ENCODE measurements at regions not wholly inside any gene's neighbourhood (a gene's known extent, or its start where the extent isn't known, plus 50 kb on each side); places are given as distances from the start of the nearest gene placed in this dataset.

DNA sequence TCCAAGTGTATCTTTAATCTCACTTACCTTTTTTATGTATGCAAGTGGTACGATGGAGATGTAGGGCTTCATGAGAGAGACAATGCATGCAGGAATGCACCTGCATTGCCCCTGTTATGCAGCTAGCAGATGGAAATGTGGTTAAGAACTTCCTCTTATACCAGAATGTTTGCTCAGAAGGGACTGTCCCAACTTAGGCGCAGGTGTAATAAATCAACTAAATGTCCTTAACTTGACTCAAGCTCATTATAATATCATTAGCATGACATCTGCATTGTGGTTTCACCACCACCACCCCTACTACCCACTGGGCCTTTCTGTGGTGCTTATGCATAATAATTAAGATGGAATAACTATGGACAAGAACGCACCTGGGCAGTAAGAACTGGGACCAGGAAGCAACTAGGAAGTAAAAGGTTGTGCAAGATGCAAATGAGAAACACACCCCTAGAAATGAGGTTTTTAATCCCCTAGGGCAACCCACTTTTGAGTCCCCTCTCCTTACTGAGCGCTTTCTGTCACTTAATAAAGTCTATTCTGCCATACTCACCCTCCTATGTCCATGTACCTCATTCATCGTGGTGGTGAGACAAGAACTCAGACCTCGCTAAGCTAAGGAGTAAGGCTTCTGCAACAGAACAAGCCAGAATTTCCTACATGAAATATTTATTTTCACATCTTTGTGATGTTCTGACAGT is 1103.3 kb upstream of the B3GALT2 start:
- DNase-seq, result no peak

DNA sequence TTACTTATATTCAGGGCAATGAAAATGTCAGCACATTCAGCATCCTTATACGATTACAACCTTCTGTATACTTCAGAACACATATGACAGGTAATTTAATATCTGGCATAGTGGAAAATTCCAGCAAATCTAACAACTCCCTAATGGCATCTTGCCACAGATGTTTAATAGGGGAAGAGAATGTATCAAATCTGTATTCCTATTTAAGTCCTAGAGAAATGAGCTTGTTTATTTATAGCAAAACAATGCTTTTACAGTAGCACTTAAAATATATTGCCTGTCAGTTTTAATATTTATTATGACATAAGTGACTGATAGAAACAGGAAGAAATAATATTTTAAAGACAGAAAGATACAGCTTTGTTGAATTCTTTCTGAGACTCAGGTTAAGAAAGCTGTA is 1101.8 kb upstream of the B3GALT2 start:
- no peak for DNase-seq

DNA sequence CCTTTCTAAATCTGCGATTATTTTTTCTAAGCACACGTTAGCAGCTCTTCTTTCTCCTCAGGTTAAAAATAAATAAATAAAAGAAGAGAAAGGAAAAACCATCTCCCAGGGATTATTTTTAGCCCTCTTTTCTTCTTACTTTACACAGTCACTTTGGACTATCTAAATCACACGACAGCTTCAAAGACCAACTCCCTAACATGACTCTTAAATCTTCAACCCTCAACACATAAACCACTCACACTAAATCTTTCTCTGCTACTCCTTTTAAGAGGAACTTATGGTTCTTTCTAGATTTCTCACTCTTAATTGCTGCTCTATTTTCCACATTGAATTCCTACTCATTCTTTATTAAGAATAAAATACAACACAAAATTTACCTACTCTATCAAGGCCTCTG is 1095.0 kb upstream of the B3GALT2 start:
- no peak for DNase-seq

DNA sequence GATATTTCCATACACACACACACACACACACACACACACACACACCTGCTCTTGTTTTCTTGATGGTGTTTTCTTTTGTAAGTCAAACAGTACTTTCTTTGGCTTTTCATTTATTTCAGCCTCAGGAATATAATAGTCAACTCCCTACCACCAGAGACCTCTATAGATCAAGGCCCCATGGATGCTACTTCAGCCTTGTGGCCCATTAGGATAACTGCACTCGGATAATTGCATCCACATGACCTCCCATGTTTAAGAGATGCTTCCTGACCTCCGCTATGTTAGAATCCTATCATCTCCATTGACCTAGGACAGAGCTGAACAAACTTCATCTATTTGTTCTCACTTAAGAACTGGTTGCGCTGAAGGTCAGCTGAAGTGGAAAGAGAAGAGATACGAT is 1094.0 kb upstream of the B3GALT2 start:
- no peak for DNase-seq

DNA sequence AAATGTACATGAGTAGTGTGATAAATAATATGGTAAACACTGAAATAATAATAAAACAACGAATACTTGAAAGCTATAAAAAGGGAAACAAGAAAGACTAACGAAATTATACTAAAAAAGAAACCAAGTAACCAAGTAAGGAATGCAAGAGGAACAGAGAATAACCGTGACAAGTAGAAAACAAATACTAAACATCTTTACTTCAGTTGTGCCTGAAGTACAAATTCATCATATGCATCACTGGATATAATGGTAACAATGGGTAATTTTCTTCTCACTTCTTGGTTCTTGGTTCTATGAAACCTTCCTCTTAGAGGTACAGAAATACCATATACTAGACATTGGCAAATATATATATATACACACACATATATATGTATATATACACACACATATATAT is 1093.6 kb upstream of the B3GALT2 start:
- no peak for DNase-seq

DNA sequence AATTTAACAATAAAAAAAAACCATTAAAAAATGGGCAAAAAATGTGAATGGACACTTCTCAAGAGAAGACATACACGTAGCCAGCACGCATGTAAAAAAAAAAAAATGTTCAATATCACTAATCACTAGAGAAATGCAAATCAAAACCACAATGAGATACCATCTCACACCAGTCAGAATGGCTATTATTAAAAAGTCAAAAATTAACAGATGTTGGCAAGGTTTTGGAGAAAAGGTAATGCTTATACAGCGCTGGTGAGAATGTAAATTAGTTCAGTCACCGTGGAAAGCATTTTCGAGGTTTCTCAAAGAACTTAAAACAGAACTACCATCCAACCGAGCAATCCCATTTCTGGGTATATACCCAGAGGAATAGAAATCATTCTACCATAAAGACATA is 1091.5 kb upstream of the B3GALT2 start:
- no peak for DNase-seq

DNA sequence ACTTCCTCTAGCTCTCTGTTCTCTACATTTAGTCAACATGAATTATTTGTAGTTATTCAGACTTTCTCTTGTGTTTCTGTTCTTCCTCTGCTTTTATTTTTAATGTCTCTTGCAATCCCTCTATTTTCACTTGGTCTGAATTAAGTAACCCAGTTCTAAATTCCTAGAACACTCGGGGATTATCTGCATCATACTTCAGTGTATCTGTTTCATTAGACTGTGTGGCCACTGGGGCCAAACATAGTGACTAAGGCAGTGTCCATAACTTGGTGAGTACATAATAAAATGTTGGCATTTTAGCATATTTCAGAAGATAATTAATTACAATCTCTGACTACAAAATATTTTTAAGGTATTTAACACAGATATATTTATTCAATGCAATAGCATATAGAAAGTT is 1087.2 kb upstream of the B3GALT2 start:
- DNase-seq, result no peak

DNA sequence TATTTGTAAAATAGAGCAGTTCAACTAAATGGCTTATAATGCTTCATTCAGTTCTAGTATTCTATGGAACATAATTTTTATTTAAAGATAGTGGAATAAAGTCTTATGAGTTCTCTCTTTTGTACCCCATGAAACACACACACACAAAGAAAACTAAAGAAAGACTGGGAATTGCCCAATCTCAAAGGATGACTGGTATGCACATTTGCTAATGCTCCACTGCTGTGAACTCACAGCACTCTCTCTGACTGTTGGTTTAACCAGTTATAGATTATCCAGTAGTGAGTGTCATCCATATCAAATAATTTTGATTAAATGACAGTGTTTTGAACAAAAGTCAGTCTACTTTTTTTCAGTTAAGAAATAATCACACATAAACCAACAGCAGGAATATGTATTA is 1082.4 kb upstream of the B3GALT2 start:
- no peak for DNase-seq

DNA sequence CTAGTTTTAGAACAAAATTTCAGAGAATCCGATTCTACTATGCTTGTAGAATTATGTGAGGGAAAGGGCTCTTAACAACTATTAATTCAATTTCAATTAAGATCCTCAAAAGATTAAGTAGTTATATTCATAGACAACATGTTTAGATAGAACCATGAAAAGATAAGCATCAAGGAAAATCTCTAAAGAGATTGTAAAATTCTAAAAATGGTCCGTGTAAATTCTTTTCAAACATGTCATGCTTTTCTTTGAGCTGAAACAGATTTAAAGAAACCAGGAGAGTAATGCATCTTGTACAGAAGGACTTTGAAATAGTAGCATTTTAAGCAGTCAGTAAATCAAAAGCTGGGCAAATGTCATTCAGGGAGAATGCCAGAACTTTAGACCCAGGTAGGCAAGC is 1080.6 kb upstream of the B3GALT2 start:
- DNase-seq, result no peak

DNA sequence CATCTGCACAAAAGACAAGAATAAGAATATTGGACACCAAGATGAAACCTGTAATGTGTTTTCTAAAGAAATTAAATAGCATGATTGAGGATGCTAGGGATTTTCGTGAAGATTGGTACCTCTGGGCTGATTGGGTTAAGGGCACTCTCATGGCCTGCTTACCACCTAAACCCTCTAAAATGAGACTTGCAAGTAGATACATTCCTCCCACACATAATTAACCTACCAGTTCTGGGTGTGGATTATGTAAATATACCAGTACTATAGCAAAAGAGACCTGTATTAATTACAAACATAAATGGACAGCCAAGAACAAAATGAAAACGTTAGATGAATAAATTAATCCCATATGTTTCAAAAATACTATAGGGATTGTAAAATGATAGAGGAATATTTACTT is 1069.6 kb upstream of the B3GALT2 start:
- DNase-seq, result no peak

DNA sequence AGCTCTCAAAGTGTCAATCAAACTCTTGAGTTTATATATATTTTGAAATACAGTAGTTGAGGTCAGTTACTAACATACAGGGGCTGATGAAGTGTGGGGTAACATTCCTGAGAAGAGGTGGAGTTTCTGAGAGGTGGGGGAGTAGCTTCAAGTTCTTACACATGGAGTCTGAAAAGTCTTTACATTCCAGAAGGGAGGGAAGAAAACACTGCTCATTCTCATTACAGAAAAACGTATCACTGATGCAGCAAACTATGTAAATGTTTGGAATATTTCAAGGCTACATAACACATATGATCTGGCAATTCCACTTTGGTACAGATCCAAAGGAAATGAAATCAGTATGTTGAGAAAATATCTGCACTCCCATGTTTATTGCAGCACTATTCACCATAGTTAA is 1065.8 kb upstream of the B3GALT2 start:
- peak; percentile 21 for DNase-seq

DNA sequence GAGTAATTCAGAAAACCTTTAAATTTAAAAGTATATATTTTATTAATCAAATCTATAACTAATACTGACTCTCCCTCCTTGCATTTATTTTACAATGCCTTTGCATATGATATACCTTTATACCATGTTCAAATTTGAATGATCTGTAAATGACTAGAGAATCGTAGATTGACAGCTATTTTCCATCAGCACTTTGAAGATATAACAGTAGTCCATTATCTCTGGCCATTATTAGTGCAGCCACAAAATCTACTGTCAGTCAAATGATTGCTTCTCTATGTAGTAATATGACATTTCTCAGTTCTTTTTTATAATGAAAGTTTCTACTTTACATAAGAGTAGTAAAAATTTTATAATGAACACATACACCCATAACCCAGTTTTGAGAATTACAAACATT is 1054.8 kb upstream of the B3GALT2 start:
- no peak for DNase-seq

DNA sequence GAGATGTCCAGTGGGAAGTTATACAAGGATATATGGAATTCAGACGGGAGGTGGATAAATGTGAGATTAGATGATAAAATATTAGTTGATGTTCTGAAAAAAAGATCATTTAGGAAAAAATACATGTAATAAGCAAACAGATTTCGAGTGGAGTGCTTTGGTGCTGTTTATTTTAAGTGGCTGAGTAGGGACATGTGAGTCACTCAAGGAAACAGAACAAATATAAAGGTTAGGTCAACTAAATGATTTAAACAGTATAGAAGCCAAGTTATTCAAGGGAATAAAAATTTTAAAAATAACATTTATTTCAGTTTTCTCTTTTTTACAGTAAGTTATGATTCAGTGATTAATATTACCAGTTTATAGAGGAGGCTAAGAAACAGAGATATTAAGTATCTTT is 1046.7 kb upstream of the B3GALT2 start:
- no peak for DNase-seq

DNA sequence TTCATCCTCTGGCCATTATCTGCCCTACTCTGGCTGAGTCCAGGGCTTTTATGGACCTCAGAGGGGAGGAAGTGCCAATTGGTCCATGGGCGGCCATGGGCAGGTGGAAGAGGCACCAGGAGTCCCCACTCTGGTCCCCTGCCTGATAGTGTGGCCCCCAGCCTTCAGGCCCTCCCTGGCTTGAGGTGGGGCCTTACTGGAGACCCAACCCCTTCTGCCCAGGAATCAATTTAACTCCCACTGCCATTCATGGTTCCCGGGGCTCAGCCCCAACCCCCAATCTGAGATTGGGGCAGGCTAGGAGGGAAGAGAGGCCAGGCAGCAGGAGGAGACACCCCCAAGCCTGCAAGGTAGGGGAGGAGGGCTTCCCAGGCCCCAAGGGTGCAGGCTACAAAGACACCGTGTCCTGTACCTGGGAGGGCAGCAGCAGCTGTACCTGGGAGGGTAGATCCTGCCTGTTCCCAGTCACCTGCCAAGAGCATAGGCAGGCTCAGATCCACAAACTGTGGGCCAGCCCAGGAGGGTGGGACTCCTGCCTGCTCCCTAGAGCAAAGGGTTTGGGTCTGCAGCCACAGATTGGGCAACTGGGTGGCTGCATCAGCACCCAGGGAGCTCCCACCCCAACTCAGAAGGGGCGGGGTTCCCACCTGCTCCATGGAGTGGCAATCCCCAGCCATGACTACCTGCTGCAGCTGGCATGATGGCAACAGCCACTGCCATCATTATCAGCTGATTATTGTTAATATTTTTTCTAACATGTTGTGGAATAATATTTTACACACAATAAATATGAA is 1044.1 kb upstream of the B3GALT2 start:
- no peak for DNase-seq

DNA sequence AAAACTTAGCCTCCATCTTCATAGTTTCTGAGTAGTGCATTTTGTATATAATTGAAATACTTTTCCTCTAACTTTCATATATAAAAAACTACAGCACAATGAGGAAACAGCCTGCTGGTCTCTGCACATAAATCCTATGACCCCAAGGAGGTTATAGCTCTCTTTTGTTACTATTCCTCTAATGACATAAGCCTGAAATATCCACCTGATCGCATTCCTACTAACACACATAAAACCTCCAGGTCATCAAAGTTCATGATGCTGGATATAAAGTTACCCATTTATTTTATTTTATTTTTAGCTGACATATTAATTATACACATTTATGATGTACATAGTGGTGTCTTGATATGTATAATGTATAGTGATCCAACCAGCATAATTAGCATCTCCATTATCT is 1042.0 kb upstream of the B3GALT2 start:
- DNase-seq, result no peak

DNA sequence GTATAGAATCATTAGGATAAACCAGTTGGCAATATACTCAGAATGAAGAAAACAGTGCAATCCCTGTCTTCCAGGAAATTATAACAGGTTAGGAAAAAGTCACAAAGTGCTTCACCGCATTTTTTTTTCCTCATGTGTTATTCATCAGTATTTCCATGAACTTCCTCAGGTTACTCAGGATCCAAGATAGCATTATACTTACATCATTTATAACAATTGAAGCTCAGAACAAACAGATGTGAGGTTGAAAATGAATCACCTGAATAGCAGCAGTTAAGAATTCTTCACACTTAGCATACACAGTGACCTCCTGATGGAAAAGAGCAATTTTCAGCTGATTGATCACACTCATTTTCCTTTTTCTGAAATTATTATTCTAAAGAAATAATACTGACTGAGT is 1040.7 kb upstream of the B3GALT2 start:
- DNase-seq, result no peak

DNA sequence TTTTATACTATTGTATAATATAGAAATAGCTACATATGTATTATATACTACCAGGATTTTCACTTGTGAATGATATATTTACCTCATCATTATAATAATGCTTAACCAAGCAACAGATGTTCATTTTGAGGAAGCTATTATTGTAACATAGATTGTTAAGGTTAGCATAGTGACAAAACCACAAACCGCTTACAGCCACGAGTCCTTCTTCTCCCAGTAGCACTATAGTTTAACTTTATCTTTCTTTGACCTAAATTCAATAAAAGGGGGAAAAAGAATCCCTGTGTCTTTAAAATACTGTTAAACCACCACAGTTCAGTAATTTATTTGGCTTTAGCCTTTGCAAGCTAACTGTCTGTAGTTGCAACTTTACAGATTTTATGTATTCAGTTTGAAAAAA is 1039.4 kb upstream of the B3GALT2 start:
- DNase-seq, result no peak

DNA sequence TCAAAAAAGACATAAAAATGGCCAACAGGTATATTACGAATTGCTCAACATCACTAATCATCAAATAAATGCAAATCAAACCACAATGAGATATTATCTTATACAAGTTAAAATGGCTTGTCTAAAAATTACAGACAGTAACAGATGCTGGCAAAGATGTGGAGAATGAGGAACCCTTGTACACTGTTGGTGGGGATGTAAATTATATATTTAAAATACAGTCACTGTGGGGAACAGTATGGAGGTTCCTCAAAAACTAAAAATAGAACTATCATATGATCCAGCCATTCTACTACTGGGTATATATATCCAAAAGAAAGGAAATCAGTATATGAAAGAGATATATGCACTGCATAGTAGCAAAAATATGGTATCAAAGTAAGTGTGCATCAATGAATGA is 1037.2 kb upstream of the B3GALT2 start:
- DNase-seq, result no peak

DNA sequence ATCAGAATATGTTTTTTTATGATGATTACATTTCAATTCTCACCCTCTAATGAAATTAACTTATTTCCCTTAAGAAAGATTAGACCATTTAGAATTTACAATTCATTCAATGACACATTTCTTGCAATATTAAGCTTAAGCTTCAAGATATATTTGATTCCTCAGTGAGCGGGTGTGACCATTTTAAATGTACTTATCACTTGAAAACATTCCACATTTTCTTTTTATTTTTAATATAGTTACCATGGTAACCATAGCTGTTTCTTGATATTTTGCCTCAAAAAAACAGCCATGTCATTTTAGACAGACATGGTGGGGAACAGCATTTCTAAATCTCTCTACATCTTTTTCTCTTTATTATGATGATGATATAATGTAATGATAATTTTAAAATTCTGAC is 1029.0 kb upstream of the B3GALT2 start:
- DNase-seq, result no peak

DNA sequence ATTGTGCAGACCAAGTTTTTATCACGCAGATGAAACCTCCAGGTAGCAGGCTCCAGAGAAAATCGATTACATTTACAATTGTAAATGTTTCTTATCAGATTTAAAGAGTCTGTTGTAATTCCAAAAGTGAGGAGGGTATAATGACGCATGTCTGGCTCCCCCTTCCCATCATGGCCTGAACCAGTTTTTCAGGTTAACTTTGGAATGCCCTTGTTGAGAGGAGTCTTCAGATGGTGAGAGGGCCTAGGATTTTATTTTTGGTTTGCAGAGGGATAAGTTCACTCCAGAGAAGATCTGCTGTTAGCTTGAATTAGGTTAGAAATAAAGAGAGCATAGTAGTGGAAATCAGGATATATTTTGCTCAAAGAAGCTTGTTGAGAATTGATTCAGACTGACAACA is 1028.3 kb upstream of the B3GALT2 start:
- DNase-seq, result no peak

DNA sequence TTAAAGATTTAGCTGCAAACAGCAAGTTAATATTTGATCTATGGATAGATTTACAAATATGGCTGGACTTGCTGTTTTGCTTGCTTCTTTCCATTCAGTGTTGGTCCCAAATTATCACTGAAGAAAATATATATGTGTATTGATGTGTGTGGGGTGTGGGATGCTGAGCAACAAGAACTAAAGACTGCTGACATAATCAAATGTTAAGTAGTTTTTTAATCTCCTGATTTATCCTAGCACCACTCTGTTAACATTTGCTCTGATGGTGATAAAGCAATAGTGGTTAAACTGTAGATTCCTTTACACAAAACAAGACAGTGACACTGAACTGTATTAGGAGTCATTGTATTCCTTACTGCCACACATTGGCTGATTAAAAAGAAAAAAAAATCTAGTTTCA is 1023.5 kb upstream of the B3GALT2 start:
- DNase-seq, result no peak

DNA sequence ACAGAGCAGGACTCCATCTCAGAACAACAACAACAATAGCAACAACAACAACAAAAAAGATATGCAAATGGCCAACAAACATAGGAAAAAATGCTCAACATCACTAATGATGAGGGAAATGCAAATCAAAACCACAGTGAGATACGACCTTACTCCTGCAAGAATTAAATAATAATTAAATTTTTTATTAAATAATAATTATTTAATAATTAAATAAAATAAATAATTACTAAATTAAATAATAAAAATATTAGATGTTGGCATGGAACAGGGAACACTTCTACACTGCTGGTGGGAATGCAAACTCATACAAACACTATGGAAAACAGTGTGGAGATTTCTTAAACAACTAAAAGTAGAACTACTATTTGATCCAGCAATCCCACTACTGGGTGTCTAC is 1022.3 kb upstream of the B3GALT2 start:
- no peak for DNase-seq

DNA sequence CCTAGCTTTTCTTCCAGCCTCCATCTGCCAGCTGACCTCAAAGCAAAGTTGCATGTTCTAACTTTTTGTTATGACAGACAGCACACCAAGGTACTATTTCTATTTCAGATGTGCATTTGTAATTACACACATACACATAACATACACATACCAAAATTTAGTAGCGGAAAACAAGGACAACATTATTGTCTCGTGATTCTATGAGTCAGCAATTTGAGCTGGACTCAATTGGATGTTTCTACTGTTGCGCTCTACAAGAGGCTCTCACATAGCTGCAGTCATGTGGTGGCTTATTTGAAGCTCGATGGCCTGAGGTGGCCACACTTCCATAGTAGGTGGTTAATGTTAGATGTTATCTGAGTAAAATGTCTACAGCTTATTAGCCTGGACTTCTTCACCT is 1010.1 kb upstream of the B3GALT2 start:
- DNase-seq, result no peak

DNA sequence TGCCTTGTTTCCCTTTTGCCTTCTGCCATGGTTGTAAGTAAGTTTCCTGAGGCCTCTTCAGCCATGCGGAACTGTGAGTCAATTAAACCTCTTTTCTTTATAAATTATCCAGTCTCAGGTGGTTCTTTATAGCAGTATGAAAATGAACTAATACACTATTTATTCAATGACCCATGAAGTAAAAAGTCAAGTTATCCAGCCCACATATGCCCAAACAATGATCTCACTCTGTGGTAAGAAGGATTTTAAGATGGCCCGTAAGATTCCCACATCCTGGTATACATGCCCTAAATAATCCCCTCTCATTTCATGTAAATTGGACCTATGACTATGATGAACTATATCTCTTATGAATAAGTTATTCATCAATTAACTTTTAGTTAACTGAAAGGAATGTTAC is 1008.3 kb upstream of the B3GALT2 start:
- no peak for DNase-seq

DNA sequence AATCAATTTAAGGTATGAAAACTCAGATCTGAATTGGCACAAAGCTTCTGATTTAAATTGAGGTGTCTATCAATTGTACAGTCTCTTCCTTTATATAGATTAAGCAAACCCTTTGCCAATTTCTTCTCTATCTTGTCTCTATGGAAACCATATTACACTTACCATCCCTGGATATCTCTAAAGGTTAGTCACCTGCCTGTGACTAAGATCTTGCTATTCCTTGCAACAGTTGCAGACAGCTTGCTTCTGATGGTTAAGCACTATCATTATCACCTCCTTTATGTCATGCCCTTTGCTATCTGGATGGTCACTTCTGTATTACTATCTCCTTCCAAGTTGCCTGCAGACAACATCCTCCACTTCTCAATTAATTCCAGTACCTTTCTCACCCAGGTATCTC is 998.6 kb upstream of the B3GALT2 start:
- no peak for DNase-seq
